H1 (cell line): ENCODE measurements at regions not wholly inside any gene's neighbourhood (a gene's known extent, or its start where the extent isn't known, plus 50 kb on each side); places are given as distances from the start of the nearest gene placed in this dataset.

Source experiments
- CTCF ChIA-PET: fragments of 300-600 bp; sonication (Branson Sonifier 250); formaldehyde crosslinking; loops from one replicate; lab custom pipeline; 2021; ENCODE audit not compliant: partially characterized antibody; lab: Charles Lee
- POLR2A ChIA-PET: fragments of 300-600 bp; sonication (Branson Sonifier 250); formaldehyde crosslinking; loops from one replicate; lab custom pipeline; 2021; ENCODE audit warnings: inconsistent platforms; ENCODE audit not compliant: partially characterized antibody; lab: Charles Lee
- DNase-seq, 2 experiments: peaks; one replicate each; pipeline versions ENCODE4 v3.0.0 to v3.0.0-alpha.2; 2010 to 2022; ENCODE audit warnings: low spot score in 2 of 2, low read depth in 1 of 2, mixed read lengths in 1 of 2
- FAIRE-seq: peaks from 2 replicates; lab custom pipeline; 2011; peaks lifted over from hg19 to GRCh38; lab: Jason Lieb, UNC
- H2AFZ ChIP-seq: 2 replicates; pipeline ENCODE4 v1.8.1; 2012; ENCODE audit warnings: low read length, inconsistent platforms
- H2AK5ac ChIP-seq: 2 replicates; pipeline ENCODE4 v1.6.1; 2013; ENCODE audit warnings: low read depth, low read length
- H2BK120ac ChIP-seq: replicated peaks from 2 replicates; pipeline ENCODE3; 2013; ENCODE audit warnings: low read depth, low read length, inconsistent platforms
- H2BK12ac ChIP-seq: 2 replicates; pipeline ENCODE4 v1.6.1; 2013; ENCODE audit warnings: low read depth, low read length
- H2BK15ac ChIP-seq: 2 replicates; pipeline ENCODE4 v1.6.1; 2013; ENCODE audit warnings: low read length
- H2BK20ac ChIP-seq: 2 replicates; pipeline ENCODE4 v1.6.1; 2013; ENCODE audit warnings: low read length
- H2BK5ac ChIP-seq: 2 replicates; pipeline ENCODE4 v1.6.1; 2013; ENCODE audit warnings: low read depth, low read length
- H3K14ac ChIP-seq: 2 replicates; pipeline ENCODE4 v1.6.1; 2013; ENCODE audit warnings: inconsistent platforms; ENCODE audit not compliant: insufficient read length
- H3K18ac ChIP-seq: 2 replicates; pipeline ENCODE4 v1.6.1; 2013; ENCODE audit warnings: low read length; ENCODE audit errors: extremely low read depth
- H3K23ac ChIP-seq: 2 replicates; pipeline ENCODE4 v1.6.1; 2013; ENCODE audit warnings: inconsistent platforms; ENCODE audit not compliant: insufficient read length
- H3K23me2 ChIP-seq: 2 replicates; pipeline ENCODE4 v1.6.1; 2013; ENCODE audit warnings: low read depth, low read length
- H3K27ac ChIP-seq: 2 replicates; pipeline ENCODE4 v1.6.1; 2011; ENCODE audit warnings: low read depth, low read length, inconsistent platforms
- H3K27me3 ChIP-seq, 4 experiments: replicated peaks in 1 of 4; 1 replicate in 1 of 4; 2 replicates in 3 of 4; pipeline versions ENCODE4 v1.6.1 to v1.8.1; 2011 to 2013; ENCODE audit warnings: low read length in 3 of 4, mild to moderate bottlenecking in 3 of 4, inconsistent platforms in 2 of 4, mixed read lengths in 2 of 4, moderate library complexity in 1 of 4; ENCODE audit not compliant: control insufficient read depth in 3 of 4, insufficient read depth in 3 of 4; ENCODE audit errors: extremely low read depth in 1 of 4
- H3K36me3 ChIP-seq, 4 experiments: 2 replicates each; pipeline versions ENCODE4 v1.6.1 to v1.8.1; 2011 to 2013; ENCODE audit warnings: mild to moderate bottlenecking in 4 of 4, low read length in 3 of 4, moderate library complexity in 2 of 4, control low read depth in 1 of 4, inconsistent platforms in 1 of 4; ENCODE audit not compliant: insufficient read depth in 4 of 4, control insufficient read depth in 2 of 4
- H3K4ac ChIP-seq: replicated peaks from 2 replicates; pipeline ENCODE3; 2013; ENCODE audit warnings: low read length, low read depth, mixed read lengths, inconsistent platforms; ENCODE audit not compliant: insufficient read length
- H3K4me1 ChIP-seq, 4 experiments: replicated peaks in 1 of 4; 1 replicate in 1 of 4; 2 replicates in 3 of 4; pipeline versions ENCODE4 v1.6.1 to v1.8.1; 2011 to 2013; ENCODE audit warnings: low read length in 3 of 4, inconsistent platforms in 2 of 4, mixed read lengths in 1 of 4; ENCODE audit not compliant: insufficient read depth in 4 of 4, control insufficient read depth in 3 of 4
- H3K4me2 ChIP-seq, 2 experiments: 2 replicates each; pipeline versions ENCODE4 v1.6.1 to v1.8.1; 2011 to 2013; ENCODE audit warnings: low read depth in 2 of 2, low read length in 2 of 2, control low read depth in 1 of 2, inconsistent platforms in 1 of 2, mild to moderate bottlenecking in 1 of 2; ENCODE audit not compliant: insufficient read depth in 1 of 2
- H3K4me3 ChIP-seq, 4 experiments: fragments of 200-600, 300-600 bp in 1 of 4; sonication (generic), shearing (Covaris generic), sonication (Bioruptor Twin) in 1 of 4; 2 replicates each; pipeline versions ENCODE4 v1.5.1 to v1.8.1; 2011 to 2016; ENCODE audit warnings: low read length in 4 of 4, low read depth in 3 of 4, control low read depth in 2 of 4, inconsistent platforms in 2 of 4, mild to moderate bottlenecking in 2 of 4, mixed read lengths in 1 of 4, moderate library complexity in 1 of 4; ENCODE audit not compliant: insufficient read depth in 2 of 4; ENCODE audit errors: extremely low read depth in 1 of 4
- H3K56ac ChIP-seq: replicated peaks from 2 replicates; pipeline ENCODE3; 2013; ENCODE audit warnings: low read depth, mild to moderate bottlenecking, mixed read lengths, low read length, inconsistent platforms; ENCODE audit not compliant: insufficient read length
- H3K79me1 ChIP-seq: 2 replicates; pipeline ENCODE4 v1.6.1; 2013; ENCODE audit warnings: low read depth, low read length, control low read depth
- H3K79me2 ChIP-seq, 2 experiments: 2 replicates each; pipeline versions ENCODE4 v1.6.1 to v1.8.1; 2012 to 2013; ENCODE audit warnings: low read length in 2 of 2, mild to moderate bottlenecking in 2 of 2, inconsistent platforms in 1 of 2; ENCODE audit not compliant: insufficient read depth in 2 of 2, control insufficient read depth in 1 of 2
- H3K9ac ChIP-seq, 4 experiments: replicated peaks in 1 of 4; 1 replicate in 1 of 4; 2 replicates in 3 of 4; pipeline versions ENCODE4 v1.6.1 to v1.8.1; 2011 to 2013; ENCODE audit warnings: low read depth in 3 of 4, low read length in 3 of 4, control low read depth in 2 of 4, mild to moderate bottlenecking in 2 of 4, moderate library complexity in 2 of 4, inconsistent platforms in 1 of 4; ENCODE audit errors: extremely low read depth in 1 of 4
- H3K9me3 ChIP-seq, 2 experiments: 2 replicates each; pipeline versions ENCODE4 v1.6.1 to v1.8.1; 2012 to 2013; ENCODE audit warnings: mild to moderate bottlenecking in 2 of 2, moderate library complexity in 2 of 2, control low read depth in 1 of 2, inconsistent platforms in 1 of 2, low read depth in 1 of 2, low read length in 1 of 2, mixed read lengths in 1 of 2; ENCODE audit not compliant: insufficient read depth in 2 of 2
- H4K20me1 ChIP-seq, 2 experiments: replicated peaks in 1 of 2; 2 replicates each; pipeline versions ENCODE3 to v1.8.1; 2011 to 2013; ENCODE audit warnings: inconsistent platforms in 2 of 2, low read length in 2 of 2, mild to moderate bottlenecking in 1 of 2; ENCODE audit not compliant: insufficient read depth in 2 of 2, control insufficient read depth in 1 of 2
- H4K5ac ChIP-seq: 2 replicates; pipeline ENCODE4 v1.6.1; 2013; ENCODE audit warnings: low read length, low read depth, mixed read lengths, inconsistent platforms; ENCODE audit not compliant: insufficient read length
- H4K8ac ChIP-seq: 2 replicates; pipeline ENCODE4 v1.8.0; 2013; ENCODE audit warnings: mild to moderate bottlenecking, moderate library complexity, low read length, inconsistent platforms; ENCODE audit not compliant: insufficient read depth; ENCODE audit errors: extremely low read depth
- H4K91ac ChIP-seq: replicated peaks from 2 replicates; pipeline ENCODE3; 2013; ENCODE audit warnings: low read length, mixed read lengths, inconsistent platforms; ENCODE audit not compliant: insufficient read length
- CEBPB ChIP-seq: IDR thresholded peaks from 2 replicates; pipeline ENCODE4 v1.6.1; 2012; ENCODE audit warnings: low read depth, low read length
- CHD1 ChIP-seq: IDR thresholded peaks from 2 replicates; pipeline ENCODE4 v1.6.1; 2012; ENCODE audit warnings: low read depth, low read length, improper control_type of control experiment
- HDAC2 ChIP-seq, 2 experiments: fragments of 300-600 bp in 1 of 2; sonication (generic) in 1 of 2; IDR thresholded peaks; 2 replicates each; pipeline ENCODE4 v1.6.1; 2011 to 2012; ENCODE audit warnings: low read depth in 2 of 2, low read length in 2 of 2, mild to moderate bottlenecking in 2 of 2, moderate library complexity in 2 of 2, borderline replicate concordance in 1 of 2, inconsistent platforms in 1 of 2
- PHF8 ChIP-seq: fragments of 200-600 bp; sonication (generic); conservative IDR thresholded peaks from 2 replicates; pipeline ENCODE4 v1.7.1; 2012; ENCODE audit warnings: low read depth, mild to moderate bottlenecking, inconsistent platforms, low read length, moderate library complexity
- POU5F1 ChIP-seq: IDR thresholded peaks from 2 replicates; pipeline ENCODE4 v1.6.1; 2011; ENCODE audit warnings: low read depth, mild to moderate bottlenecking, low read length, moderate library complexity
- RFX5 ChIP-seq: IDR thresholded peaks from 2 replicates; pipeline ENCODE4 v1.6.1; 2011; ENCODE audit warnings: low read depth, low read length, improper control_type of control experiment, borderline replicate concordance
- SIX5 ChIP-seq: IDR thresholded peaks from 2 replicates; pipeline ENCODE4 v1.6.1; 2011; ENCODE audit warnings: mild to moderate bottlenecking, low read depth, low read length
- SUZ12 ChIP-seq: fragments of 200-600 bp; sonication (generic); IDR thresholded peaks from 2 replicates; pipeline ENCODE4 v1.6.1; 2012; ENCODE audit warnings: mild to moderate bottlenecking, inconsistent platforms, low read length, moderate library complexity, mixed read lengths
- TAF1 ChIP-seq: IDR thresholded peaks from 2 replicates; pipeline ENCODE4 v1.6.1; 2011; ENCODE audit warnings: mild to moderate bottlenecking, low read depth, low read length
- whole genome bisulfite sequencing, 2 experiments: shearing (Covaris generic) in 1 of 2; methylation state at CpG; one replicate each; pipeline versions ENCODE4 v1.1.6 to v1.1.7; 2013 to 2015; ENCODE audit warnings: low lambda C conversion rate in 2 of 2, mixed read lengths in 2 of 2, inconsistent platforms in 1 of 2, low coverage in 1 of 2, missing lambda C conversion rate in 1 of 2; ENCODE audit not compliant: insufficient replicate concordance in 2 of 2, insufficient coverage in 1 of 2, insufficient read length in 1 of 2; ENCODE audit errors: extremely low coverage in 1 of 2, missing lambda C conversion rate in 1 of 2; 5-methylcytosine and 5-hydroxymethylcytosine counted together

GRCh38 chr3:64459711-64460110 lies 228.1 kb downstream of the ADAMTS9 start:
- Histone ChIP-seq H3K4me3 (no peak overlapping the region), H2BK20ac (no peak overlapping the region), H3K23me2 (0 out of 2 replicates have a peak, but pooled peaks cover 2% of the 10 kb centered on the region), H4K20me1 (no peaks in the 10 kb centered on the region), H3K23ac (no peak overlapping the region), H2BK15ac (no peak overlapping the region), H3K18ac (no peak overlapping the region), H2BK120ac (no peak overlapping the region), H3K4me1 (peaks cover 0 to 5% (median 3%) of the 10 kb centered on the region in 4 experiments; a peak in 2 of 7 replicates), H3K14ac (no peak overlapping the region), H3K27me3 (no peaks in the 10 kb centered on the region), H4K8ac (no peak overlapping the region), H2AK5ac (no peak overlapping the region), H3K9ac (no peak overlapping the region), H2BK5ac (no peak overlapping the region), H2BK12ac (no peak overlapping the region), H3K27ac (no peak overlapping the region), H3K36me3 (no peaks in the 10 kb centered on the region), H2AFZ (no peak overlapping the region), H3K79me1 (no peaks in the 10 kb centered on the region), H3K79me2 (no peaks in the 10 kb centered on the region), H3K9me3 (no peaks in the 10 kb centered on the region), H3K4me2 (no peak overlapping the region), H4K91ac (no peak overlapping the region), H3K4ac (no peak overlapping the region), H3K56ac (no peak overlapping the region), H4K5ac (no peak overlapping the region)
- no peak for DNase-seq
- FAIRE-seq: no peak
- ChIA-PET CTCF (interaction anchor here (0.6 to 1.3 kb wide), 3 partner anchors 9 to 59 kb away, joined by 3 to 5 read pairs (median 3); no protein-coding TSS in a partner anchor), POLR2A (interaction anchor here (1.4 kb wide), 1 partner anchor 15 kb away, joined by 3 read pairs; no protein-coding TSS in a partner anchor)
- TF ChIP-seq HDAC2 (IDR thresholded peaks at IDR 0.05; ENCODE audit: borderline replicate concordance in 1 of 2, low read depth in 2 of 2, low read length in 2 of 2) (no peak), POU5F1 (no peak), RFX5 (no peak), PHF8 (no peak), TAF1 (no peak), SIX5 (no peak), CHD1 (no peak), SUZ12 (no peak), CEBPB (no peak)
- 84% methylated on average over 4 of the region's 4 CpGs; no CpG with 5 or more reads in 1 of the 2 experiments for WGBS, 2 experiments
